Activated CD8-positive, alpha-beta T cell treated with anti-CD3 and anti-CD28 coated beads for 36 hours (primary cell): ENCODE measurements at regions not wholly inside any gene's neighbourhood (a gene's known extent, or its start where the extent isn't known, plus 50 kb on each side); places are given as distances from the start of the nearest gene placed in this dataset.
"Not testable (repeated sequence)": the region's sequence is repeated elsewhere in the genome, so short reads cannot be mapped to it uniquely, and the experiment has no call there.

Source experiments
- ATAC-seq: fragments of 200-7000 bp; cut with Tn5 transposase; one replicate; pipeline ENCODE4 v1.10.0; 2021; ENCODE audit warnings: mild to moderate bottlenecking, moderate library complexity
- CTCF ChIA-PET: fragments of 350-600 bp; sonication (Branson Sonifier 250); formaldehyde crosslinking; loops from one replicate; lab custom pipeline; 2021; ENCODE audit warnings: antibody characterized with exemption; lab: Charles Lee
- POLR2A ChIA-PET: fragments of 350-600 bp; sonication (Branson Sonifier 250); formaldehyde crosslinking; loops from one replicate; lab custom pipeline; 2021; ENCODE audit warnings: antibody characterized with exemption; lab: Charles Lee
- DNase-seq: peaks from one replicate; pipeline ENCODE4 v3.0.0-alpha.2; 2020
- H3K27ac Mint-ChIP-seq: one replicate; pipeline ENCODE4 v1.8.0; 2021; ENCODE audit warnings: mild to moderate bottlenecking, mixed read lengths
- H3K27me3 Mint-ChIP-seq: one replicate; pipeline ENCODE4 v1.8.0; 2021; ENCODE audit warnings: mixed read lengths
- H3K36me3 Mint-ChIP-seq: one replicate; pipeline ENCODE4 v1.8.0; 2021; ENCODE audit warnings: low read depth, mixed read lengths
- H3K4me1 Mint-ChIP-seq: one replicate; pipeline ENCODE4 v1.8.0; 2021; ENCODE audit warnings: low read depth, mixed read lengths
- H3K4me3 Mint-ChIP-seq: one replicate; pipeline ENCODE4 v1.8.0; 2021; ENCODE audit warnings: mild to moderate bottlenecking, moderate library complexity, mixed read lengths
- H3K9me3 Mint-ChIP-seq: one replicate; pipeline ENCODE4 v1.8.0; 2021; ENCODE audit warnings: mixed read lengths
- intact Hi-C: fragments of 100-400 bp; cut with micrococcal nuclease; formaldehyde crosslinking; loops from one replicate; pipeline ENCODE4 v1.10.0; 2022
- TF ChIP-seq, protein P1 (sequence below): fragments of 200-600 bp; IDR thresholded peaks from one replicate; pipeline ENCODE4 v1.8.0; 2022; ENCODE audit warnings: antibody characterized with exemption, mild to moderate bottlenecking

GRCh38 chr11:12585861-12586260 lies 88.4 kb upstream of the TEAD1 start:
- ATAC-seq (no peak), DNase-seq (no peak)
- ChIA-PET CTCF (interaction anchor here (2.7 kb wide), 1 partner anchor 14 kb away, joined by 14 read pairs; no protein-coding TSS in a partner anchor), POLR2A (no interaction called here)
- TF ChIP-seq, protein P1, sequence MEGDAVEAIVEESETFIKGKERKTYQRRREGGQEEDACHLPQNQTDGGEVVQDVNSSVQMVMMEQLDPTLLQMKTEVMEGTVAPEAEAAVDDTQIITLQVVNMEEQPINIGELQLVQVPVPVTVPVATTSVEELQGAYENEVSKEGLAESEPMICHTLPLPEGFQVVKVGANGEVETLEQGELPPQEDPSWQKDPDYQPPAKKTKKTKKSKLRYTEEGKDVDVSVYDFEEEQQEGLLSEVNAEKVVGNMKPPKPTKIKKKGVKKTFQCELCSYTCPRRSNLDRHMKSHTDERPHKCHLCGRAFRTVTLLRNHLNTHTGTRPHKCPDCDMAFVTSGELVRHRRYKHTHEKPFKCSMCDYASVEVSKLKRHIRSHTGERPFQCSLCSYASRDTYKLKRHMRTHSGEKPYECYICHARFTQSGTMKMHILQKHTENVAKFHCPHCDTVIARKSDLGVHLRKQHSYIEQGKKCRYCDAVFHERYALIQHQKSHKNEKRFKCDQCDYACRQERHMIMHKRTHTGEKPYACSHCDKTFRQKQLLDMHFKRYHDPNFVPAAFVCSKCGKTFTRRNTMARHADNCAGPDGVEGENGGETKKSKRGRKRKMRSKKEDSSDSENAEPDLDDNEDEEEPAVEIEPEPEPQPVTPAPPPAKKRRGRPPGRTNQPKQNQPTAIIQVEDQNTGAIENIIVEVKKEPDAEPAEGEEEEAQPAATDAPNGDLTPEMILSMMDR, result no peak
- Mint-ChIP-seq H3K27ac (no peak overlapping the region), H3K4me3 (no peak overlapping the region), H3K27me3 (no peaks in the 10 kb centered on the region), H3K36me3 (no peaks in the 10 kb centered on the region), H3K4me1 (no peaks in the 10 kb centered on the region), H3K9me3 (no peaks in the 10 kb centered on the region)
- intact Hi-C loops, result no loop called here

DNA sequence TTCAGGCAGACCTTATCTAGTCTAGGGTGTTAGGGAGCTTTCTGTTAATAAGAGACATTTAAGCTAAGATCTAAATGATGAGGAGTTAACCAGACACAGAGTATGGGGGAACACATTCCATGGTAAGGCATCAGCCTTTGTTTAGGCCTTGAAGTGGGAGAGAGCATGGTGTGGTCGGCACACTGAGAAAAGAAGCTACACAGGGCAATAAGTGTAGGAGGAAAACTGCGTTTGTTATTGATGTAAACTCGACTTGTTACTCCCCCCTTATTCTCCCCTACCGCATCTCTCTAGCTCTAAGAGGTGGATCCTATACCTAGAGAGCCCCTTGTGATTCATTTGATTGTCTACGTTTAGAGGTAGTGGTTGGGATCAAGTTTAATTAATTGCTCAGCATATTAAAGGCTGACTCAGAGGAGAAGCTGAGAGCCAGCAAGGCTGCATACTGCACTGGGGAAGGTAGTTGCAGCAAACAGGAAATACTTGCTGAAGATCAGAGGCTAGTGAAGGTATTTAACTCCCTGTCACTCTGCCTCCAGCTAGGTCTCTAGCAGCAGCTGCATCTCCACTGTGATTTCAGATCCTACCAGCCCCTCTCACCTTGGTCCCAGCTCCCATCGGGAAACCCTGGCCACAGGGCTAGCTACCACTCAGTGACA lies 86.8 kb upstream of the TEAD1 start:
- Mint-ChIP-seq H3K27ac (no peak overlapping the region), H3K27me3 (peaks cover 3% of the 10 kb centered on the region), H3K9me3 (no peaks in the 10 kb centered on the region), H3K36me3 (no peaks in the 10 kb centered on the region), H3K4me3 (no peak overlapping the region), H3K4me1 (no peaks in the 10 kb centered on the region)
- POLR2A ChIA-PET, result no interaction called here
- intact Hi-C loops, result no loop called here
- TF ChIP-seq, protein P1, result no peak
- ATAC-seq (no peak), DNase-seq (no peak)
- CTCF ChIA-PET, result interaction anchor here (1.1 to 2.7 kb wide), 2 partner anchors 12 to 176 kb away, joined by 3 to 14 read pairs; no protein-coding TSS in a partner anchor

GRCh38 chr11:12591706-12592105 lies 82.5 kb upstream of the TEAD1 start:
- DNase-seq (no peak), ATAC-seq (no peak)
- H3K4me1 Mint-ChIP-seq, result no peaks in the 10 kb centered on the region
- no peak overlapping the region for H3K4me3 Mint-ChIP-seq
- no peak overlapping the region for H3K27ac Mint-ChIP-seq
- ChIA-PET POLR2A (interaction anchor here (0.6 to 1.3 kb wide), 2 partner anchors 12 to 111 kb away, joined by 3 read pairs; no protein-coding TSS in a partner anchor), CTCF (interaction anchor here (0.8 to 2.8 kb wide), 5 partner anchors 8 to 297 kb away, joined by 3 to 14 read pairs (median 3); no protein-coding TSS in a partner anchor)
- H3K27me3 Mint-ChIP-seq, result peaks cover 12% of the 10 kb centered on the region
- intact Hi-C loops, result no loop called here
- TF ChIP-seq, protein P1, result no peak
- no peaks in the 10 kb centered on the region for H3K9me3 Mint-ChIP-seq
- no peaks in the 10 kb centered on the region for H3K36me3 Mint-ChIP-seq

DNA sequence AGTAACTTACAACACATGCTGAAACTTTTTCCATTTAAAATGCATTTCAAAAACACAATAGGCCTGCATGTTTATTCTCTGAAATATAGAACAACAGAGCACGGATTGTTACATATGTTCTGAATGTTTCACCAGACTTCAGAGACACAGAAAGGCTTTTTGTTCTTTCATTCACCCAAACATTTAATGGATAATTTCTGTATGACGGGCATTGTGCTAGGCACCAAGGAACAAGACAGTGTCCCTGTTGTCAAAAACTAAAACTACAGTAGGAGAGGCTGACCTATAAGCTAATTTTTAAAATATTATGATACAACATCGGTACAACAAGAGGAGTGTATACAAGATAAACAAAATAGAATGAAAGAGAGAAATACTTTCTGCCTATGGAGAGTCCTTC lies 81.9 kb upstream of the TEAD1 start:
- H3K4me3 Mint-ChIP-seq, result no peak overlapping the region
- H3K27ac Mint-ChIP-seq, result no peak overlapping the region
- peaks cover 14% of the 10 kb centered on the region for H3K27me3 Mint-ChIP-seq
- H3K9me3 Mint-ChIP-seq, result no peaks in the 10 kb centered on the region
- no peaks in the 10 kb centered on the region for H3K36me3 Mint-ChIP-seq
- DNase-seq, result no peak
- ChIA-PET CTCF (interaction anchor here (1.2 kb wide), 1 partner anchor 296 kb away, joined by 3 read pairs; no protein-coding TSS in a partner anchor), POLR2A (no interaction called here)
- intact Hi-C loops, result no loop called here
- ATAC-seq, result no peak
- TF ChIP-seq, protein P1, result no peak
- no peaks in the 10 kb centered on the region for H3K4me1 Mint-ChIP-seq

- H3K9me3 Mint-ChIP-seq, CTCF ChIA-PET, DNase-seq, POLR2A ChIA-PET, H3K4me3 Mint-ChIP-seq, intact Hi-C loops, H3K36me3 Mint-ChIP-seq, H3K27ac Mint-ChIP-seq, ATAC-seq: not testable (repeated sequence)
- Mint-ChIP-seq H3K27me3 (peaks cover 14% of the 10 kb centered on the region), H3K4me1 (peaks cover 16% of the 10 kb centered on the region)
These were observed 79.0 kb upstream of the TEAD1 start for GRCh38 chr11:12595089-12595847.
